ENCODE measurements at regions not wholly inside any gene's neighbourhood (a gene's known extent, or its start where the extent isn't known, plus 50 kb on each side); places are given as distances from the start of the nearest gene placed in this dataset.

GRCh38 chr9:23123048-23123632 is 676.5 kb downstream of the DMRTA1 start:
- Histone ChIP-seq H3K27me3 (replicated peaks; ENCODE audit: insufficient read depth) (no peaks in the 10 kb centered on the region), H3K4me1 (replicated peaks) (no peaks in the 10 kb centered on the region), H3K36me3 (no peaks in the 10 kb centered on the region), H3K27ac (no peak overlapping the region), H3K9me3 (no peaks in the 10 kb centered on the region), H3K4me3 (no peak overlapping the region)
- WGBS, result 71% methylated on average over 5 of the region's 5 CpGs
- DNase-seq (ENCODE audit: low spot score), result peak; percentile 10
- no peak for TF ChIP-seq POLR2AphosphoS5 (IDR thresholded peaks at IDR 0.05)
- peak; percentile 24 to 61 (median 53) for TF ChIP-seq CTCF (IDR thresholded peaks at IDR 0.05)
- no peak for TF ChIP-seq POLR2A (IDR thresholded peaks at IDR 0.05)
- intact Hi-C loops (cut with DNase I), result no loop called here

- intact Hi-C loops (cut with DNase I), result no loop called here
- DNase-seq (ENCODE audit: low spot score), result no peak
- Histone ChIP-seq H3K9me3 (no peaks in the 10 kb centered on the region), H3K27me3 (replicated peaks; ENCODE audit: insufficient read depth) (no peaks in the 10 kb centered on the region), H3K4me3 (no peak overlapping the region), H3K27ac (no peak overlapping the region), H3K4me1 (replicated peaks) (no peaks in the 10 kb centered on the region), H3K36me3 (no peaks in the 10 kb centered on the region)
- TF ChIP-seq POLR2AphosphoS5 (IDR thresholded peaks at IDR 0.05) (no peak), POLR2A (IDR thresholded peaks at IDR 0.05) (no peak), CTCF (IDR thresholded peaks at IDR 0.05) (no peak)
- 90% methylated on average over 1 of the region's 1 CpG for WGBS
Measured at GRCh38 chr9:23145467-23145866, 680.6 kb downstream of the ELAVL2 start.

GRCh38 chr9:23153058-23153457 is 673.0 kb downstream of the ELAVL2 start:
- Histone ChIP-seq H3K36me3 (no peaks in the 10 kb centered on the region), H3K9me3 (no peaks in the 10 kb centered on the region), H3K27me3 (replicated peaks; ENCODE audit: insufficient read depth) (no peaks in the 10 kb centered on the region), H3K27ac (no peak overlapping the region), H3K4me1 (replicated peaks) (no peaks in the 10 kb centered on the region), H3K4me3 (no peak overlapping the region)
- no peak for DNase-seq (ENCODE audit: low spot score)
- intact Hi-C loops (cut with DNase I), result no loop called here
- TF ChIP-seq POLR2AphosphoS5 (IDR thresholded peaks at IDR 0.05) (no peak), POLR2A (IDR thresholded peaks at IDR 0.05) (no peak), CTCF (IDR thresholded peaks at IDR 0.05) (no peak)
- 93% methylated on average over 7 of the region's 7 CpGs for WGBS

- no peak for DNase-seq (ENCODE audit: low spot score)
- H3K4me3 ChIP-seq, result no peak overlapping the region
- 84% methylated on average over 2 of the region's 2 CpGs for WGBS
- H3K9me3 ChIP-seq, result no peaks in the 10 kb centered on the region
- no peak overlapping the region for H3K27ac ChIP-seq
- TF ChIP-seq POLR2A (IDR thresholded peaks at IDR 0.05) (no peak), POLR2AphosphoS5 (IDR thresholded peaks at IDR 0.05) (no peak), CTCF (IDR thresholded peaks at IDR 0.05) (no peak)
- intact Hi-C loops (cut with DNase I), result no loop called here
- H3K27me3 ChIP-seq (replicated peaks; ENCODE audit: insufficient read depth), result no peaks in the 10 kb centered on the region
- H3K36me3 ChIP-seq, result no peaks in the 10 kb centered on the region
- H3K4me1 ChIP-seq (replicated peaks), result no peaks in the 10 kb centered on the region
Measured at GRCh38 chr9:23160491-23160890, 665.5 kb downstream of the ELAVL2 start.

- Histone ChIP-seq H3K27ac (no peak overlapping the region), H3K4me1 (replicated peaks) (no peaks in the 10 kb centered on the region), H3K4me3 (no peak overlapping the region), H3K36me3 (no peaks in the 10 kb centered on the region), H3K9me3 (no peaks in the 10 kb centered on the region), H3K27me3 (replicated peaks; ENCODE audit: insufficient read depth) (no peaks in the 10 kb centered on the region)
- intact Hi-C loops (cut with DNase I), result no loop called here
- no peak for DNase-seq (ENCODE audit: low spot score)
- TF ChIP-seq CTCF (IDR thresholded peaks at IDR 0.05) (no peak), POLR2A (IDR thresholded peaks at IDR 0.05) (no peak), POLR2AphosphoS5 (IDR thresholded peaks at IDR 0.05) (no peak)
- 100% methylated on average over 1 of the region's 1 CpG for WGBS
Measured at GRCh38 chr9:23160952-23161469, 665.0 kb downstream of the ELAVL2 start.

All from prostate gland (tissue), 2 donors.